ENCODE measurements at regions not wholly inside any gene's neighbourhood (a gene's known extent, or its start where the extent isn't known, plus 50 kb on each side); places are given as distances from the start of the nearest gene placed in this dataset.

DNA sequence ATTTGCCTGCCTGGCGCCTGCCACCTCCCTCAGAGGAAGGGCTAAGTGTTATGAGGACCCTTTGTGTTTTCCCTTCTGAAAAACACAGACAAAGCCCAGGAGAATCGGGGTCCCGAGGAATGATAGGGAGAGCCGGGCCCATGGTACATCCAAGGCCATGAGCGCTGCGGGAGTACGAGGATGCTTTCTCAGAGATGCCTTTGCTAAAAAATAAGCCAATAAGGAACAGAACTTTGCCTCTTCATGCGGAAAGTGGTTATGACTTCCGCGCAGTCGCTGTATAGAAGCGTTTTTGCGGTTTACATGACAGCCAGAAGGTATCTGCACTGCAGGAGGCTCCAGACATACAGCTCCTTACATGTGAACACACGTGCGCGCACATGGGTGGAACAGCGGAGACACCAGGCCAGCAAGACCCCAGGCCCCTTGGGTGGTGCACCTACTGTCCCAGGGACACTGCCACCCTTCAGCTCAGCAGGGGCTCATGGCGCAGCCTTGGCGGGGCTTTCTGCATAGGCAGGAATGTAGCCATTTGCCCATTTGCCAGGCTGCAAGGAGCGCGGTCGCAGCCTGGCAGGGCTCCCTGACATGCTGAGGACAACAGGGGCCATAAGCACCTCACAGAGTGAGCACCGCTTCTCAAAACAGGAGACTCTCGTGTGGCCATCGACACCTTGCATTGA, 252.4 kb upstream of the SALL3 start:
- TF ChIP-seq, protein P1, sequence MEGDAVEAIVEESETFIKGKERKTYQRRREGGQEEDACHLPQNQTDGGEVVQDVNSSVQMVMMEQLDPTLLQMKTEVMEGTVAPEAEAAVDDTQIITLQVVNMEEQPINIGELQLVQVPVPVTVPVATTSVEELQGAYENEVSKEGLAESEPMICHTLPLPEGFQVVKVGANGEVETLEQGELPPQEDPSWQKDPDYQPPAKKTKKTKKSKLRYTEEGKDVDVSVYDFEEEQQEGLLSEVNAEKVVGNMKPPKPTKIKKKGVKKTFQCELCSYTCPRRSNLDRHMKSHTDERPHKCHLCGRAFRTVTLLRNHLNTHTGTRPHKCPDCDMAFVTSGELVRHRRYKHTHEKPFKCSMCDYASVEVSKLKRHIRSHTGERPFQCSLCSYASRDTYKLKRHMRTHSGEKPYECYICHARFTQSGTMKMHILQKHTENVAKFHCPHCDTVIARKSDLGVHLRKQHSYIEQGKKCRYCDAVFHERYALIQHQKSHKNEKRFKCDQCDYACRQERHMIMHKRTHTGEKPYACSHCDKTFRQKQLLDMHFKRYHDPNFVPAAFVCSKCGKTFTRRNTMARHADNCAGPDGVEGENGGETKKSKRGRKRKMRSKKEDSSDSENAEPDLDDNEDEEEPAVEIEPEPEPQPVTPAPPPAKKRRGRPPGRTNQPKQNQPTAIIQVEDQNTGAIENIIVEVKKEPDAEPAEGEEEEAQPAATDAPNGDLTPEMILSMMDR (IDR thresholded peaks at IDR 0.05; ENCODE audit: control insufficient read depth, insufficient read depth, low read depth, low read length, missing control alignments), result no peak

GRCh38 chr18:78727877-78728783, 251.5 kb upstream of the SALL3 start:
- no peak overlapping the region for H3K4me3 ChIP-seq (ENCODE audit: control insufficient read depth, low read depth, low read length)
- DNase-seq (ENCODE audit: low read depth), result no peak
- TF ChIP-seq, protein P1 (IDR thresholded peaks at IDR 0.05; ENCODE audit: control insufficient read depth, insufficient read depth, low read depth, low read length, missing control alignments), result no peak

More for the DNA sequence above, 252.4 kb upstream of the SALL3 start:
- no peak overlapping the region for H3K4me3 ChIP-seq (ENCODE audit: control insufficient read depth, low read depth, low read length)
- no peak for DNase-seq (ENCODE audit: low read depth)

- H3K4me3 ChIP-seq (ENCODE audit: control insufficient read depth, low read depth, low read length), result no peak overlapping the region
- DNase-seq (ENCODE audit: low read depth), result no peak
- TF ChIP-seq, protein P1 (IDR thresholded peaks at IDR 0.05; ENCODE audit: control insufficient read depth, insufficient read depth, low read depth, low read length, missing control alignments), result no peak
Observed at GRCh38 chr18:78728784-78729467, 250.7 kb upstream of the SALL3 start.

GRCh38 chr18:78730546-78730945, 249.1 kb upstream of the SALL3 start:
- DNase-seq (ENCODE audit: low read depth), result no peak
- TF ChIP-seq, protein P1 (IDR thresholded peaks at IDR 0.05; ENCODE audit: control insufficient read depth, insufficient read depth, low read depth, low read length, missing control alignments), result no peak
- H3K4me3 ChIP-seq (ENCODE audit: control insufficient read depth, low read depth, low read length), result no peak overlapping the region

- TF ChIP-seq, protein P1 (IDR thresholded peaks at IDR 0.05; ENCODE audit: control insufficient read depth, insufficient read depth, low read depth, low read length, missing control alignments), result no peak
- DNase-seq (ENCODE audit: low read depth), result no peak
- H3K4me3 ChIP-seq (ENCODE audit: control insufficient read depth, low read depth, low read length), result no peak overlapping the region
Observed at GRCh38 chr18:78731016-78731397, 248.6 kb upstream of the SALL3 start.

GRCh38 chr18:78731398-78732032, 248.1 kb upstream of the SALL3 start:
- TF ChIP-seq, protein P1 (IDR thresholded peaks at IDR 0.05; ENCODE audit: control insufficient read depth, insufficient read depth, low read depth, low read length, missing control alignments), result no peak
- no peak for DNase-seq (ENCODE audit: low read depth)

More at GRCh38 chr18:78731398-78732032, 248.1 kb upstream of the SALL3 start:
- no peak overlapping the region for H3K4me3 ChIP-seq (ENCODE audit: control insufficient read depth, low read depth, low read length)

Measured in AG09309 (cell line).